Cardiac muscle cell (in vitro differentiated cells and primary cell): ENCODE measurements at regions not wholly inside any gene's neighbourhood (a gene's known extent, or its start where the extent isn't known, plus 50 kb on each side); places are given as distances from the start of the nearest gene placed in this dataset.

Experiments
- DNase-seq, 2 donors: peaks; one replicate each; pipeline versions ENCODE4 v3.0.0 to v3.0.0-alpha.2; 2010 to 2017; ENCODE audit warnings: low read depth in 1 of 2, low spot score in 1 of 2
- H3K27ac ChIP-seq: fragments of 200-600 bp; sonication (generic); 2 replicates; pipeline ENCODE4 v1.5.1; 2016
- H3K27me3 ChIP-seq: fragments of 200-600 bp; sonication (generic); 2 replicates; pipeline ENCODE4 v1.6.0; 2016; ENCODE audit warnings: control low read depth
- H3K36me3 ChIP-seq: fragments of 200-600 bp; sonication (generic); 2 replicates; pipeline ENCODE4 v1.5.1; 2016; ENCODE audit warnings: control low read depth
- H3K4me1 ChIP-seq: fragments of 200-600 bp; sonication (generic); 2 replicates; pipeline ENCODE4 v1.8.1; 2017; ENCODE audit warnings: low read depth, mild to moderate bottlenecking, mixed run types
- H3K4me3 ChIP-seq: fragments of 200-600 bp; sonication (generic); 2 replicates; pipeline ENCODE4 v1.5.1; 2016; ENCODE audit warnings: mild to moderate bottlenecking
- H3K9me3 ChIP-seq: fragments of 200-600 bp; sonication (generic); 2 replicates; pipeline ENCODE4 v1.5.1; 2017; ENCODE audit warnings: low read depth, mild to moderate bottlenecking, control low read depth
- TF ChIP-seq, protein P1 (sequence below): IDR thresholded peaks from 2 replicates; pipeline ENCODE4 v1.5.1; 2012; ENCODE audit warnings: low read depth, mild to moderate bottlenecking, low read length

DNA sequence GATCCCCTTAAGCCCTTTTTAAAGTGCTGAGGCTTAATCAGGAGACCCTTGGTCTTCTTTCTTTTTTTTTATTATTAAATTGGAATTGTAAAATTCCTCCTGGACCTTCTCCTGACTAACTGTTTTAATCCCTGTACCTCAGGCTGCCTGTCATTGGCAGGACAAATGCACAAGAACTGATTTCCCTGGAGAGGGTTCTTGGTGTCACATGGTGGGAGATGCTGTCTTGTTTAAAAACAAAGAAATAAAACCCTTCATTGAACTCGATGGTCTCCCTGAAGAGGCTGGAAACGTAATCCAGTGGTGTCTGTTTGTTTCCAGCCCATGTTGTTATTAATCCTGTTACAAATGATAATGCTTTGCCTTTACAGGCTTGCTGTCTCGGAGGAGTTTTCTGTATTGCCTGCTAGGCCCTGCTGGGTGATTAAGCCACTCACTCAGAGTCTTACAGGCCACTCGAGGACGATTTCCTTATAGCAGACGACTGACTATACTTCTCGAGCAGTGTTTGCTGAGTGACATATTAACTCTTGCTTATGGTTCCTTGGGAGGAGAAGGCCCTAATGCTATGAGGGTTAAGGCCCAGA, 100.5 kb upstream of the MGAT5 start:
- no peak for DNase-seq

DNA sequence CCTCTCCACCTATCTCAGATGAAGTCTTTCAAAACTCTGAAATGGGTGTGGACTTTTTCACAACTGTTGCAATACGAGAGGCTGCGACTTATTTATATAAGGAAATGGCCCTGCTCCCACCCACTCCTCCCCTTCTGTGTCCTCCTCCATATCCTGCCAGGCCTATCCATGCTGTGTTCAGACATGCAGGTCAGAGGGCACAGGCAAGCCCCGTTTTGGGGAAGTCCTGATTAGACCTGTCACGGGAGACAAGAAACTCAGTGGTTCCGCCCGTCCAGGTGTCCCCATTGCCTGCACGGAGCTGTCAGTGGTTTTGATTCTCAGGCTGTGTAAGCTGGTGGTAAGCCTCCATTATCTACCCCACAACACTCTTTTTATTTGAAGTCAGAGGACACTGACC, 99.6 kb upstream of the MGAT5 start:
- Histone ChIP-seq H3K9me3 (no peaks in the 10 kb centered on the region), H3K27me3 (no peaks in the 10 kb centered on the region), H3K4me3 (no peak overlapping the region), H3K36me3 (no peaks in the 10 kb centered on the region), H3K4me1 (peaks cover 51% of the 10 kb centered on the region), H3K27ac (no peak overlapping the region)
- no peak for DNase-seq
- TF ChIP-seq, protein P1, sequence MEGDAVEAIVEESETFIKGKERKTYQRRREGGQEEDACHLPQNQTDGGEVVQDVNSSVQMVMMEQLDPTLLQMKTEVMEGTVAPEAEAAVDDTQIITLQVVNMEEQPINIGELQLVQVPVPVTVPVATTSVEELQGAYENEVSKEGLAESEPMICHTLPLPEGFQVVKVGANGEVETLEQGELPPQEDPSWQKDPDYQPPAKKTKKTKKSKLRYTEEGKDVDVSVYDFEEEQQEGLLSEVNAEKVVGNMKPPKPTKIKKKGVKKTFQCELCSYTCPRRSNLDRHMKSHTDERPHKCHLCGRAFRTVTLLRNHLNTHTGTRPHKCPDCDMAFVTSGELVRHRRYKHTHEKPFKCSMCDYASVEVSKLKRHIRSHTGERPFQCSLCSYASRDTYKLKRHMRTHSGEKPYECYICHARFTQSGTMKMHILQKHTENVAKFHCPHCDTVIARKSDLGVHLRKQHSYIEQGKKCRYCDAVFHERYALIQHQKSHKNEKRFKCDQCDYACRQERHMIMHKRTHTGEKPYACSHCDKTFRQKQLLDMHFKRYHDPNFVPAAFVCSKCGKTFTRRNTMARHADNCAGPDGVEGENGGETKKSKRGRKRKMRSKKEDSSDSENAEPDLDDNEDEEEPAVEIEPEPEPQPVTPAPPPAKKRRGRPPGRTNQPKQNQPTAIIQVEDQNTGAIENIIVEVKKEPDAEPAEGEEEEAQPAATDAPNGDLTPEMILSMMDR, result no peak

More for the DNA sequence above, 100.5 kb upstream of the MGAT5 start:
- H3K9me3 ChIP-seq, result no peaks in the 10 kb centered on the region
- H3K36me3 ChIP-seq, result no peaks in the 10 kb centered on the region
- no peak overlapping the region for H3K27ac ChIP-seq
- peaks cover 46% of the 10 kb centered on the region for H3K4me1 ChIP-seq
- no peak overlapping the region for H3K4me3 ChIP-seq
- TF ChIP-seq, protein P1, result no peak
- H3K27me3 ChIP-seq, result no peaks in the 10 kb centered on the region

DNA sequence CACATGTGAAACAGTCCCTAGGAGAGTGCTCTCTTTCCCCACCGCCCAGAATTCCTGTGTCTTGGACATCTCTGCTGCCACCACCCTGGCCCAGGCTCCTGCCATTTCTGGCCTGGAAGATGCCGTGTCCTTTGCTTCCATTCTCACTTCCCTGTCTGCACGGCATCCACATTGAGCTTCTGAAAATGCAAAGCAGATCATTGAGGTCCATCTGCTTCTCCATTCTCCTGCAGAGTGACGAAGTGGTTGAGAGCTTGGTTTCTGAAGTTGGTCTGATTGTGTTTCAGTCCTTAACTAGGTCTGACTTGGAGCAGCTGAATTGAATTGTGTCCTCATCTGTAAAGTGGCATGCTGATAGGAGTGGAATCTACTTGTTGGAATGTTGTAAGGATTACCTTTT, 98.7 kb upstream of the MGAT5 start:
- no peaks in the 10 kb centered on the region for H3K9me3 ChIP-seq
- H3K4me1 ChIP-seq, result peaks cover 54% of the 10 kb centered on the region
- DNase-seq, result no peak
- TF ChIP-seq, protein P1, result no peak
- no peaks in the 10 kb centered on the region for H3K36me3 ChIP-seq
- peak overlapping the region; percentile 31 for H3K27ac ChIP-seq
- H3K4me3 ChIP-seq, result no peak overlapping the region
- H3K27me3 ChIP-seq, result no peaks in the 10 kb centered on the region

DNA sequence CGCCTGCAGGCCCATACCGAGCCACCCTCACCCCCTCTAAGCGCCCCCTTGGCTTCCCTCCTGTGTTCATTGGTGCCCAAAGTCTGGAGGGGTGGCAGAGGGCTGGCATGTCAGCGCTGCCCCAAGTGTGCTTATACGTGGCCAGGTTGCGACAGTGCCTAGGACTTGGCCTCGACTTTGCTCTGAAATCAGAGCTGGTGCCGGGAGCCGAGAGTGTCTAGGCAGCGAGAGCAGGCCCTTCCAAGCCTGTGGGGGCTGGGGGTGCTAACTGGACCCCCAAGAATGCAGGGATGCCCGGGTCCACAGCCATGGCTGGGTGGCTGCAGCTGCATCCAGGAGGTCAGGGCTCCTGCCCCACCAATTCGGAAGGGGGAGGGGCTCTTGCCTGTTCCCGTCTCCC, 95.6 kb upstream of the MGAT5 start:
- Histone ChIP-seq H3K27ac (no peak overlapping the region), H3K27me3 (no peaks in the 10 kb centered on the region), H3K4me3 (no peak overlapping the region), H3K9me3 (no peaks in the 10 kb centered on the region), H3K4me1 (peaks cover 60% of the 10 kb centered on the region), H3K36me3 (no peaks in the 10 kb centered on the region)
- TF ChIP-seq, protein P1, result no peak
- no peak for DNase-seq

DNA sequence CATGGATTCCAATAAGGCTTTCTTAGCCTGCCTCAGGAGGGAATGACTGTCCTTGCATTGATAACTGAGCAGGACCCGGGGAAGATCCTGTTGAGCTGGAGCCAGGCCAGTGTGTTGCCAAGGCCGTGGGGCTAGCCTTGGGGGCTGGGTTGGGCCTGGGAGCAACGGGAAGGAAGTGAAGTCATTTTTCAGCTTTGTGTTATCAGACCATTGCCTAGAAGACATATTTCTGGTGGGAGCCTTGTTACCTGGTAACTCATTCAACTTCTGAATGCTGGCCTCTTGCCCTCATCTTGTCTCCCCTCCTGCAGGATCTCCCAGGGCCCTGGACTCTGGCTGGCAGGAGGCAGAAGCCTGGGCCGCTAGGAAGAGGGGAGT, 92.7 kb upstream of the MGAT5 start:
- H3K9me3 ChIP-seq, result no peaks in the 10 kb centered on the region
- TF ChIP-seq, protein P1, result no peak
- H3K36me3 ChIP-seq, result no peaks in the 10 kb centered on the region
- peak in 1 of 2 donors; percentile 20 for DNase-seq
- peaks cover 34% of the 10 kb centered on the region for H3K4me1 ChIP-seq
- no peak overlapping the region for H3K27ac ChIP-seq
- H3K4me3 ChIP-seq, result no peak overlapping the region
- no peaks in the 10 kb centered on the region for H3K27me3 ChIP-seq
